ENCODE measurements at regions not wholly inside any gene's neighbourhood (a gene's known extent, or its start where the extent isn't known, plus 50 kb on each side); places are given as distances from the start of the nearest gene placed in this dataset.

DNA sequence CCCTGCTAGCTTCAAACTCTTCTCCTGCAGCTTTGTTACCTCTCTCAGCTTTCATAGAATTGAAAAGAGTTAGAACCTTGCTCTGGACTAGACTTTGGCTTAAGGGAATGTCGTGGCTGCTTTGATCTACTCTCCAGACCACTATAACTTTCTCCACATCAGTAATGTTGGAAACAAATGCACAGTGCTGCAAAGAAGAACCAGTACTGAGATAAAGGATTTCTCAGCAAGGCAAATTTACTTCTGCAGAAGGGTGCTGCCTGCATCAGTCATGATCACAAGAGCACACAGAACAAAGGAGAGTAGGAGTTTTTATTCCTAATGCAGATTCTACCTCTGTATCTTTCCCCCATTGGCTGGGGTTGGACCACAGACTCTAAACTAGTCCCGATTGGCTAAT is 621.6 kb upstream of the CHRM3 start:
- TF ChIP-seq POLR2A (IDR thresholded peaks at IDR 0.05), result no peak
- TF ChIP-seq, protein P1, sequence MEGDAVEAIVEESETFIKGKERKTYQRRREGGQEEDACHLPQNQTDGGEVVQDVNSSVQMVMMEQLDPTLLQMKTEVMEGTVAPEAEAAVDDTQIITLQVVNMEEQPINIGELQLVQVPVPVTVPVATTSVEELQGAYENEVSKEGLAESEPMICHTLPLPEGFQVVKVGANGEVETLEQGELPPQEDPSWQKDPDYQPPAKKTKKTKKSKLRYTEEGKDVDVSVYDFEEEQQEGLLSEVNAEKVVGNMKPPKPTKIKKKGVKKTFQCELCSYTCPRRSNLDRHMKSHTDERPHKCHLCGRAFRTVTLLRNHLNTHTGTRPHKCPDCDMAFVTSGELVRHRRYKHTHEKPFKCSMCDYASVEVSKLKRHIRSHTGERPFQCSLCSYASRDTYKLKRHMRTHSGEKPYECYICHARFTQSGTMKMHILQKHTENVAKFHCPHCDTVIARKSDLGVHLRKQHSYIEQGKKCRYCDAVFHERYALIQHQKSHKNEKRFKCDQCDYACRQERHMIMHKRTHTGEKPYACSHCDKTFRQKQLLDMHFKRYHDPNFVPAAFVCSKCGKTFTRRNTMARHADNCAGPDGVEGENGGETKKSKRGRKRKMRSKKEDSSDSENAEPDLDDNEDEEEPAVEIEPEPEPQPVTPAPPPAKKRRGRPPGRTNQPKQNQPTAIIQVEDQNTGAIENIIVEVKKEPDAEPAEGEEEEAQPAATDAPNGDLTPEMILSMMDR (IDR thresholded peaks at IDR 0.05), result no peak

Measured in adrenal gland (tissue), 5 donors.